Central memory CD8-positive, alpha-beta T cell (primary cell): ENCODE measurements at regions not wholly inside any gene's neighbourhood (a gene's known extent, or its start where the extent isn't known, plus 50 kb on each side); places are given as distances from the start of the nearest gene placed in this dataset.

Source experiments
- ATAC-seq: fragments of 150-1000 bp; cut with Tn5 transposase; replicated peaks from 2 replicates; pipeline ENCODE4 v1.10.0; 2022; ENCODE audit warnings: mild to moderate bottlenecking, moderate FRiP score, moderate number of reproducible peaks; ENCODE audit not compliant: poor library complexity, severe bottlenecking; ENCODE audit errors: extremely low read depth
- DNase-seq, 2 donors: peaks; one replicate each; pipeline ENCODE4 v3.0.0; 2021; ENCODE audit warnings: low spot score in 2 of 2
- H3K27ac Mint-ChIP-seq: one replicate; pipeline ENCODE4 v1.8.0; 2022; ENCODE audit warnings: low read depth, mild to moderate bottlenecking, moderate library complexity, mixed read lengths
- H3K27me3 Mint-ChIP-seq: one replicate; pipeline ENCODE4 v1.8.0; 2022; ENCODE audit warnings: mixed read lengths
- H3K36me3 Mint-ChIP-seq: one replicate; pipeline ENCODE4 v1.8.0; 2022; ENCODE audit warnings: mild to moderate bottlenecking, moderate library complexity, mixed read lengths; ENCODE audit not compliant: insufficient read depth
- H3K4me1 Mint-ChIP-seq: one replicate; pipeline ENCODE4 v1.8.0; 2022; ENCODE audit warnings: mixed read lengths
- H3K4me3 Mint-ChIP-seq: one replicate; pipeline ENCODE4 v1.8.0; 2022; ENCODE audit warnings: mild to moderate bottlenecking, moderate library complexity, mixed read lengths
- H3K9me3 Mint-ChIP-seq: one replicate; pipeline ENCODE4 v1.8.0; 2022; ENCODE audit warnings: mixed read lengths

- no peaks in the 10 kb centered on the region for H3K4me1 Mint-ChIP-seq
- ATAC-seq (no peak), DNase-seq (no peak)
- H3K4me3 Mint-ChIP-seq, result no peak overlapping the region
- no peaks in the 10 kb centered on the region for H3K27me3 Mint-ChIP-seq
- H3K9me3 Mint-ChIP-seq, result peaks cover 29% of the 10 kb centered on the region
- no peak overlapping the region for H3K27ac Mint-ChIP-seq
- H3K36me3 Mint-ChIP-seq, result no peaks in the 10 kb centered on the region
These were observed 204.2 kb downstream of the PABPC4L start for GRCh38 chr4:133997436-133997835.

- H3K36me3 Mint-ChIP-seq, result no peaks in the 10 kb centered on the region
- no peak overlapping the region for H3K4me3 Mint-ChIP-seq
- H3K4me1 Mint-ChIP-seq, result no peaks in the 10 kb centered on the region
- no peaks in the 10 kb centered on the region for H3K27me3 Mint-ChIP-seq
- no peak for ATAC-seq
- no peak overlapping the region for H3K27ac Mint-ChIP-seq
- peaks cover 29% of the 10 kb centered on the region for H3K9me3 Mint-ChIP-seq
- no peak for DNase-seq
These were observed 205.0 kb downstream of the PABPC4L start for GRCh38 chr4:133996431-133997121.

DNA sequence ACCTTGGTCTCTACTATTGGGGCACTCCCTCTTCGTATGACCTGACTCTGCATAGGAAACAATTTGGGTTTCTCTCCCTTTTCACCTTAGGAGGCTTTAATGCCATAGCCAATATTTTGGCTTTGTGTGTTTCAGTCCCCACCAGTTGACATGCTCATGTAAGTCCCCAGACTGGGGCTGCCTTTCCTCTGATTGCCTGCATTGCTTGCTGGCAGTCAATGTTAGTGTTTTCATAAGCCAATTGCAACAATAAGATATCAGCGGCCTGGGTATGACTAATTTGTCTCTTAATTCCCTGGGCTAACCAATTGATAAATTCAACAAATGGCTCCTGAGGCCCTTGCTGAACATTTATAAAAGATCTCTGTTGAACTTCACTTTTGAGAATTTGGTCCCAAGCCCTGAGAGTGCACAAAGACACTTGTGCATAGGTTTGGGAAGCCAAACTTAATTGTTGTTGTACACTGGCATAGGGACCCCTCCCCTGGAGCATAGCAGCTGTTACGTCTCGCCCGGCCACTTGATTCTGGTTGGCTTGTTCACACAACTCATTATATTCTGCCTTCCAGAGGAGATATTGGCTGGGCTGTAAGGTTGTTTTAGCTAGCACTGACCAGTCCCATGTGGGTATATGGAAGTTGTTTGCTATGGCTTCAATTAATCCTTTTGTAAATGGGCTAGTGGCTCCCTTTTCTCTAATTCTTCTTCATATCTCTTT lies 206.2 kb downstream of the PABPC4L start:
- no peaks in the 10 kb centered on the region for H3K27me3 Mint-ChIP-seq
- no peak for DNase-seq
- H3K27ac Mint-ChIP-seq, result no peak overlapping the region
- ATAC-seq, result no peak
- no peaks in the 10 kb centered on the region for H3K36me3 Mint-ChIP-seq
- no peaks in the 10 kb centered on the region for H3K4me1 Mint-ChIP-seq
- H3K4me3 Mint-ChIP-seq, result no peak overlapping the region
- H3K9me3 Mint-ChIP-seq, result peaks cover 35% of the 10 kb centered on the region

DNA sequence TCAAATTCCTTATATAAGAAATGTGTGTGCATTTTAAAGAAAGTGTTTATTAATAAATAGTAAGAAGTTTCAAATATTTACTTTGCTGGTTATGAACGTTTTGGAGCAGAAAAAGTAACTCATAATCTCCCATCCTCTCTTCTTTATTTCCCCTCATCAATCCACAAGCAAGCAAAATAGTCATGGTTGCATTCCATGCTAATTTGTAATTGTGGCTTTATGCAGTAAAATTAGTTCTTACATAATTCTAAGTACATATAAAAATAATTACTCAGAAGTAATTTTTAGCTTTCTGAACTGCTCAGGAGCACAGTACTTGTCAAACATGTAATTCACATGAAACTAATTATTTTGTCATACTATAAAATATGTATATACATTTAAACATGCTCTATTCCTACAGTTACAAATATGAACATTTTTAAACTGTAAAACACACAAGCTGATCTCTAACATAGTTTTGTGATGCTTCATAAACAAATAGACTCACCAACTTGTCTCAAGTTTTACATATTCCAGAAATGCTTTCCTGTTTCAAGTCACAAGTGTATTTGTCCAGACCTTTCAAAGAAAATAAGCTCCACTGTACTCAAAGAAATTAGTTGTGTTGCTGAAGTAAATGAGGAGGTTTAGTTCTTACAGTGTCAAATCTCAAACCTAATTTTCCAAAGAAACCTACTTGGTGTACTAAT lies 218.9 kb downstream of the PABPC4L start:
- Mint-ChIP-seq H3K27ac (no peak overlapping the region), H3K27me3 (no peaks in the 10 kb centered on the region), H3K9me3 (peaks cover 5% of the 10 kb centered on the region), H3K4me1 (no peaks in the 10 kb centered on the region), H3K36me3 (no peaks in the 10 kb centered on the region), H3K4me3 (no peak overlapping the region)
- DNase-seq (no peak), ATAC-seq (no peak)

- DNase-seq (no peak), ATAC-seq (no peak)
- Mint-ChIP-seq H3K36me3 (no peaks in the 10 kb centered on the region), H3K9me3 (peaks cover 5% of the 10 kb centered on the region), H3K27me3 (no peaks in the 10 kb centered on the region), H3K4me1 (no peaks in the 10 kb centered on the region), H3K4me3 (no peak overlapping the region), H3K27ac (no peak overlapping the region)
These were observed 220.3 kb downstream of the PABPC4L start for GRCh38 chr4:133981327-133981726.

DNA sequence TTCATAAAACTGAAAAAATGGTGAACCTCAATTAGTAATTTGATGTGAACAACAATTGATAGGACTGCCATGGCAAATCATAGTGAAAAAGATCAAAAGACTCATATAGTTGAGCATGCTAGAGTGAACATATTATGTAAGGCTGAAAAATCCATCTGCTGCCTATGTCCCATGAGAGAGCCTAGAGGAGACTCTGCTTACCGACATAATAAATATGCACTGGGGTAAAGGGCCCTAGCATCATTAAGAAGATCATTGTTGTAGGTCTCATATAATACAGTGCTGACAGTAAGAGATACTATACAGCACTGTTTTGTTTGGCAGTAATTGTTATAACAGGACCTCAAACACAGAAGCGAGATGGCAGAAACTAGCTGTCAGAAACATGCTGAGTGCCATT lies 229.0 kb downstream of the PABPC4L start:
- no peak for DNase-seq
- Mint-ChIP-seq H3K27me3 (no peaks in the 10 kb centered on the region), H3K9me3 (peaks cover 11% of the 10 kb centered on the region), H3K27ac (no peak overlapping the region), H3K36me3 (peaks cover 4% of the 10 kb centered on the region), H3K4me1 (no peaks in the 10 kb centered on the region), H3K4me3 (no peak overlapping the region)
- no peak for ATAC-seq

DNA sequence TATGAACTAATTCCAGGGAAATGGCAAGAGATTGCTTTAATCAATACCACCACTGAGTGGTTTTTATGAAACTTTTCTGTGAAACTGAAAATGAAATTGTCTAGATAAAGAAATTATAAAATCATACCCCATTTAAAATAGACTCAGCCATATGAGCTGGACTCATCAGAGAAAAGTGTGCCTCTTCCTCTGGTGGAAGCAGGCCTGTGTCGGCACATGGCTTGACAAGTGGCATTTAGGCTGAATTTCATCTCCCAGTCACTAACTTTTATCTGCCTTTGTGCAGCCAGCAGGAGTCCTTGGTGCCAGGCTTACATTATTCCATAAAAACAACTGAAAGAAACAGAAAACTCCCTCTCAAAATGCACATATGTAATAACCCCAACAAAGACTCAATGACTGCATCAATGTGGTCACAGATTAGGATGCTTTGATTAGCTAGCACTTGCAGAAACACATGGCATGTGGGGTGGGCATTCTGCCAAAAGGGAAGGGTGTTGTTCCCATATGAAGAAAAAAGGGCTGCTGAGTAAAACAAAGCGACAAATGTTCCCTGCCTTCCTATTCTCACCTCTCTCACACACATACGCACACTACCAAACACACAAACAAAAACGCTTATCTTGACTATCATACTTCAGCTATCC lies 232.3 kb downstream of the PABPC4L start:
- Mint-ChIP-seq H3K36me3 (peaks cover 4% of the 10 kb centered on the region), H3K27ac (no peak overlapping the region), H3K4me1 (no peaks in the 10 kb centered on the region), H3K9me3 (peaks cover 11% of the 10 kb centered on the region), H3K27me3 (no peaks in the 10 kb centered on the region), H3K4me3 (no peak overlapping the region)
- DNase-seq (no peak), ATAC-seq (no peak)

DNA sequence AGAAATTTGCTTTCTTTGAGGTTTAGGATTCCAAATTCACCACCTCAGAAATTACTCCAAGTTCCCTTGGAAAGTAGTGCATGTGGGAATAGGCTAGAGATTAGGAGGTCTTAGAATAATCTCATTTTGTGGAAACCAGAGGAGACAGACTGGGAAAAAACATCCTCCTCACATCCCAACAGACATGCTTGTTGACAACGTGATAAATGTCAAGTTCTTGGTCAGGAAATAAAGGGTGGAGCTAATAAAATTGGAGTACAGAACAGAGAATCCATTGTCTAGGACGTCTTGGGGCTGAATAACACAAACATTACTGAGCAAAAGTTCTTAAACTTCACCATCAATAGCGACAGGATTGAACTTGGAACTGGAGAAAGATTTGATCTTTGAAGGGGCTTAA lies 233.4 kb downstream of the PABPC4L start:
- Mint-ChIP-seq H3K9me3 (peaks cover 11% of the 10 kb centered on the region), H3K27me3 (no peaks in the 10 kb centered on the region), H3K4me3 (no peak overlapping the region), H3K27ac (no peak overlapping the region), H3K4me1 (no peaks in the 10 kb centered on the region), H3K36me3 (peaks cover 4% of the 10 kb centered on the region)
- ATAC-seq, result no peak
- DNase-seq, result no peak

DNA sequence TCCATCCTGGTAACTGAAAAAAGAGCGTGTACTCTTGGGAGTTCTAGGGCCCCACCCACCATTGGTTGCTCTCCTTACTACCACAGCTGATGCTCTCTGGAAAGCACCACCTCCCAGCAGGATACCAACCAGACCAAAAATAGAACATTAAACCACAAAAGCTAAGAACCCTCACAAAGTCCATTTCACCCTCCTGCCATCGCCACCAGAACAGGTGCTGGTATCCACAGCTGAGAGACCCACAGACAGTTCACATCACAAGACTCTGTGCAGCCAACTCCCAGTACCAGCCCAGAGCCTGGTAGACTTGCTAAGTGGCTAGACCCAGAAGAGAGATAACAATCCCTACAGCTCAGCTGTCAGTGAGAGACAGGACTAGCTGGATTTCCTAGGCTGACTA lies 240.6 kb downstream of the PABPC4L start:
- H3K4me1 Mint-ChIP-seq, result no peaks in the 10 kb centered on the region
- DNase-seq (no peak), ATAC-seq (no peak)
- H3K36me3 Mint-ChIP-seq, result no peaks in the 10 kb centered on the region
- H3K27me3 Mint-ChIP-seq, result no peaks in the 10 kb centered on the region
- peaks cover 29% of the 10 kb centered on the region for H3K9me3 Mint-ChIP-seq
- no peak overlapping the region for H3K4me3 Mint-ChIP-seq
- no peak overlapping the region for H3K27ac Mint-ChIP-seq

GRCh38 chr4:133943081-133943480 lies 258.5 kb downstream of the PABPC4L start:
- ATAC-seq (no peak), DNase-seq (no peak)
- no peak overlapping the region for H3K4me3 Mint-ChIP-seq
- H3K27ac Mint-ChIP-seq, result no peak overlapping the region
- no peaks in the 10 kb centered on the region for H3K4me1 Mint-ChIP-seq
- no peaks in the 10 kb centered on the region for H3K36me3 Mint-ChIP-seq
- peaks cover 26% of the 10 kb centered on the region for H3K9me3 Mint-ChIP-seq
- H3K27me3 Mint-ChIP-seq, result no peaks in the 10 kb centered on the region

- Mint-ChIP-seq H3K36me3 (no peaks in the 10 kb centered on the region), H3K4me1 (no peaks in the 10 kb centered on the region), H3K27ac (no peak overlapping the region), H3K27me3 (no peaks in the 10 kb centered on the region), H3K4me3 (no peak overlapping the region), H3K9me3 (peaks cover 24% of the 10 kb centered on the region)
- no peak for DNase-seq
- ATAC-seq, result no peak
These were observed 263.5 kb downstream of the PABPC4L start for GRCh38 chr4:133938061-133938460.

GRCh38 chr4:133929531-133930239 lies 271.9 kb downstream of the PABPC4L start:
- Mint-ChIP-seq H3K4me3 (no peak overlapping the region), H3K27ac (no peak overlapping the region), H3K4me1 (no peaks in the 10 kb centered on the region), H3K36me3 (no peaks in the 10 kb centered on the region), H3K27me3 (no peaks in the 10 kb centered on the region), H3K9me3 (peaks cover 23% of the 10 kb centered on the region)
- ATAC-seq (no peak), DNase-seq (no peak)
